ENCODE measurements at regions not wholly inside any gene's neighbourhood (a gene's known extent, or its start where the extent isn't known, plus 50 kb on each side); places are given as distances from the start of the nearest gene placed in this dataset.

GRCh38 chr19:30309905-30310601 lies 62.1 kb upstream of the ZNF536 start:
- Histone ChIP-seq H3K4me3 (ENCODE audit: low read length) (no peak overlapping the region), H3K27me3 (ENCODE audit: control insufficient read depth in 1 of 2, insufficient read depth in 2 of 2, low read length in 2 of 2) (no peaks in the 10 kb centered on the region), H3K27ac (ENCODE audit: low read depth in 1 of 2, low read length in 2 of 2) (no peak overlapping the region), H3K4me1 (ENCODE audit: insufficient read depth, low read length) (no peaks in the 10 kb centered on the region), H3K9me3 (ENCODE audit: control insufficient read depth in 1 of 2, insufficient read depth in 1 of 2, low read length in 2 of 2) (peaks cover 0 to 23% of the 10 kb centered on the region in 2 experiments), H3K36me3 (ENCODE audit: insufficient read depth, low read length) (no peaks in the 10 kb centered on the region)
- DNase-seq (no peak), ATAC-seq (ENCODE audit: poor library complexity) (no peak)
- Mint-ChIP-seq H3K36me3 (ENCODE audit: low read depth) (no peaks in the 10 kb centered on the region), H3K4me1 (ENCODE audit: low read depth) (no peaks in the 10 kb centered on the region), H3K27ac (no peak overlapping the region), H3K9me3 (peaks cover 1% of the 10 kb centered on the region), H3K4me3 (no peak overlapping the region), H3K27me3 (no peaks in the 10 kb centered on the region)
- POLR2A ChIA-PET: no interaction called here
- CTCF ChIA-PET: no interaction called here
- intact Hi-C loops (cut with DNase I, micrococcal nuclease): no loop called here
- TF ChIP-seq CTCF (IDR thresholded peaks at IDR 0.05): no peak

- H3K36me3 Mint-ChIP-seq (ENCODE audit: low read depth): no peaks in the 10 kb centered on the region
- Histone ChIP-seq H3K4me1 (ENCODE audit: insufficient read depth, low read length) (no peaks in the 10 kb centered on the region), H3K36me3 (ENCODE audit: insufficient read depth, low read length) (no peaks in the 10 kb centered on the region), H3K27ac (ENCODE audit: low read depth in 1 of 2, low read length in 2 of 2) (no peak overlapping the region), H3K27me3 (ENCODE audit: control insufficient read depth in 1 of 2, insufficient read depth in 2 of 2, low read length in 2 of 2) (no peaks in the 10 kb centered on the region), H3K9me3 (ENCODE audit: control insufficient read depth in 1 of 2, insufficient read depth in 1 of 2, low read length in 2 of 2) (peaks cover 0 to 23% of the 10 kb centered on the region in 2 experiments), H3K4me3 (ENCODE audit: low read length) (no peak overlapping the region)
- POLR2A ChIA-PET: no interaction called here
- DNase-seq (no peak), ATAC-seq (ENCODE audit: poor library complexity) (no peak)
- peaks cover 3% of the 10 kb centered on the region for H3K9me3 Mint-ChIP-seq
- H3K27me3 Mint-ChIP-seq: no peaks in the 10 kb centered on the region
- H3K4me3 Mint-ChIP-seq: no peak overlapping the region
- no peak overlapping the region for H3K27ac Mint-ChIP-seq
- CTCF ChIA-PET: no interaction called here
- no peaks in the 10 kb centered on the region for H3K4me1 Mint-ChIP-seq (ENCODE audit: low read depth)
- no peak for TF ChIP-seq CTCF (IDR thresholded peaks at IDR 0.05)
- intact Hi-C loops (cut with DNase I, micrococcal nuclease): no loop called here
Observed at GRCh38 chr19:30310602-30311263, 61.5 kb upstream of the ZNF536 start.

GRCh38 chr19:30311911-30312310 lies 60.3 kb upstream of the ZNF536 start:
- H3K36me3 ChIP-seq (ENCODE audit: insufficient read depth, low read length): no peaks in the 10 kb centered on the region
- Mint-ChIP-seq H3K9me3 (peaks cover 7% of the 10 kb centered on the region), H3K36me3 (ENCODE audit: low read depth) (no peaks in the 10 kb centered on the region), H3K4me1 (ENCODE audit: low read depth) (no peaks in the 10 kb centered on the region), H3K27me3 (no peaks in the 10 kb centered on the region), H3K27ac (no peak overlapping the region), H3K4me3 (no peak overlapping the region)
- TF ChIP-seq CTCF (IDR thresholded peaks at IDR 0.05): no peak
- no peak for DNase-seq
- POLR2A ChIA-PET: no interaction called here
- intact Hi-C loops (cut with DNase I, micrococcal nuclease): no loop called here
- no peak overlapping the region for H3K27ac ChIP-seq (ENCODE audit: low read depth in 1 of 2, low read length in 2 of 2)
- peaks cover 0 to 27% of the 10 kb centered on the region in 2 experiments for H3K9me3 ChIP-seq (ENCODE audit: control insufficient read depth in 1 of 2, insufficient read depth in 1 of 2, low read length in 2 of 2)
- no peak for ATAC-seq (ENCODE audit: poor library complexity)
- H3K27me3 ChIP-seq (ENCODE audit: control insufficient read depth in 1 of 2, insufficient read depth in 2 of 2, low read length in 2 of 2): no peaks in the 10 kb centered on the region
- CTCF ChIA-PET: no interaction called here
- H3K4me3 ChIP-seq (ENCODE audit: low read length): no peak overlapping the region
- no peaks in the 10 kb centered on the region for H3K4me1 ChIP-seq (ENCODE audit: insufficient read depth, low read length)

All from CD4-positive, alpha-beta T cell (primary cell).